ENCODE measurements at regions not wholly inside any gene's neighbourhood (a gene's known extent, or its start where the extent isn't known, plus 50 kb on each side); places are given as distances from the start of the nearest gene placed in this dataset.

GRCh38 chr5:145509336-145510136, 325.6 kb downstream of the PRELID2 start:
- ChIA-PET CTCF (ENCODE audit: low intra/inter-chr PET ratio) (no interaction called here), POLR2A (interaction anchor here (0.6 kb wide), 1 partner anchor 24 kb away, joined by 3 read pairs; no protein-coding TSS in a partner anchor)
- H2AFZ ChIP-seq (ENCODE audit: low read depth, low read length) = no peak overlapping the region
- H3K4me2 ChIP-seq (ENCODE audit: insufficient read depth, low read length) = no peak overlapping the region
- no peak overlapping the region for H3K27ac ChIP-seq (ENCODE audit: extremely low read depth, low read depth, low read length)
- no peak overlapping the region for H3K9ac ChIP-seq (ENCODE audit: insufficient read depth in 1 of 2, low read depth in 2 of 2, low read length in 2 of 2)
- in situ Hi-C loops (cut with MboI) = no loop called here
- H3K4me3 ChIP-seq = no peak overlapping the region
- TF ChIP-seq MAFG (tag; conservative IDR thresholded peaks at IDR 0.05) (peak; percentile 38; the same call in 1 of the 2 replicates), NR2F6 (CRISPR knock-in tag; IDR thresholded peaks at IDR 0.05) (no peak)
- H3K9me1 ChIP-seq (ENCODE audit: control insufficient read depth, insufficient read depth, low read length) = no peaks in the 10 kb centered on the region
- DNase-seq (ENCODE audit: extremely low read depth in 1 of 4, low spot score in 3 of 4) (no peak), FAIRE-seq (no peak), ATAC-seq (no peak)
- BruUV-seq (replicated peaks) = no TSS peak
- WGBS (ENCODE audit: insufficient coverage, low coverage, missing lambda C conversion rate) = 42% methylated on average over 2 of the region's 2 CpGs
- H3K79me2 ChIP-seq (ENCODE audit: control insufficient read depth, insufficient read depth, low read length) = no peaks in the 10 kb centered on the region
- H3K36me3 ChIP-seq (ENCODE audit: control insufficient read depth, insufficient read depth, low read length) = no peaks in the 10 kb centered on the region
- no peaks in the 10 kb centered on the region for H3K9me3 ChIP-seq (replicated peaks; ENCODE audit: control insufficient read depth, insufficient read depth, low read depth, low read length)
- no peaks in the 10 kb centered on the region for H3K27me3 ChIP-seq (ENCODE audit: control insufficient read depth in 2 of 2, insufficient read depth in 2 of 2, low read length in 2 of 2)
- H3K4me1 ChIP-seq (replicated peaks in 1 of 2; ENCODE audit: control insufficient read depth in 2 of 2, insufficient read depth in 2 of 2, low read length in 2 of 2) = no peaks in the 10 kb centered on the region
- intact Hi-C loops (cut with micrococcal nuclease) = no loop called here
- H4K20me1 ChIP-seq (replicated peaks; ENCODE audit: control insufficient read depth, insufficient read depth, low read length) = no peaks in the 10 kb centered on the region

GRCh38 chr5:145506185-145506850, 328.8 kb downstream of the PRELID2 start:
- 0% methylated on average over 3 of the region's 3 CpGs for WGBS (ENCODE audit: insufficient coverage, low coverage, missing lambda C conversion rate)
- no peaks in the 10 kb centered on the region for H3K79me2 ChIP-seq (ENCODE audit: control insufficient read depth, insufficient read depth, low read length)
- no peak overlapping the region for H3K4me3 ChIP-seq
- ChIA-PET POLR2A (no interaction called here), CTCF (ENCODE audit: low intra/inter-chr PET ratio) (no interaction called here)
- BruUV-seq (replicated peaks) = no TSS peak
- no peaks in the 10 kb centered on the region for H3K4me1 ChIP-seq (replicated peaks in 1 of 2; ENCODE audit: control insufficient read depth in 2 of 2, insufficient read depth in 2 of 2, low read length in 2 of 2)
- no peak overlapping the region for H2AFZ ChIP-seq (ENCODE audit: low read depth, low read length)
- in situ Hi-C loops (cut with MboI) = no loop called here
- intact Hi-C loops (cut with micrococcal nuclease) = no loop called here
- no peaks in the 10 kb centered on the region for H3K9me3 ChIP-seq (replicated peaks; ENCODE audit: control insufficient read depth, insufficient read depth, low read depth, low read length)
- no peak overlapping the region for H3K9ac ChIP-seq (ENCODE audit: insufficient read depth in 1 of 2, low read depth in 2 of 2, low read length in 2 of 2)
- no peak overlapping the region for H3K4me2 ChIP-seq (ENCODE audit: insufficient read depth, low read length)
- ATAC-seq (no peak), DNase-seq (ENCODE audit: extremely low read depth in 1 of 4, low spot score in 3 of 4) (no peak), FAIRE-seq (no peak)
- H4K20me1 ChIP-seq (replicated peaks; ENCODE audit: control insufficient read depth, insufficient read depth, low read length) = no peaks in the 10 kb centered on the region
- no peak overlapping the region for H3K27ac ChIP-seq (ENCODE audit: extremely low read depth, low read depth, low read length)
- no peaks in the 10 kb centered on the region for H3K36me3 ChIP-seq (ENCODE audit: control insufficient read depth, insufficient read depth, low read length)
- H3K27me3 ChIP-seq (ENCODE audit: control insufficient read depth in 2 of 2, insufficient read depth in 2 of 2, low read length in 2 of 2) = no peaks in the 10 kb centered on the region
- H3K9me1 ChIP-seq (ENCODE audit: control insufficient read depth, insufficient read depth, low read length) = no peaks in the 10 kb centered on the region
- TF ChIP-seq PURB (CRISPR knock-in tag; IDR thresholded peaks at IDR 0.05; ENCODE audit: low read depth) = no peak
- TF ChIP-seq SP1 (CRISPR knock-in tag; IDR thresholded peaks at IDR 0.05) = no peak
- TF ChIP-seq MLX (CRISPR knock-in tag; conservative IDR thresholded peaks at IDR 0.05) = no peak
- no peak for TF ChIP-seq ZNF707 (CRISPR knock-in tag; conservative IDR thresholded peaks at IDR 0.05)
- no peak for TF ChIP-seq CHAMP1 (IDR thresholded peaks at IDR 0.05)
- no peak for TF ChIP-seq ZNF408 (CRISPR knock-in tag; IDR thresholded peaks at IDR 0.05; ENCODE audit: low read depth)
- no peak for TF ChIP-seq L3MBTL2 (IDR thresholded peaks at IDR 0.05)
- TF ChIP-seq ZNF274 (IDR thresholded peaks at IDR 0.05; ENCODE audit: borderline replicate concordance, low read depth, low read length) = no peak
- TF ChIP-seq CCNT2 (IDR thresholded peaks at IDR 0.05; ENCODE audit: borderline replicate concordance, extremely low read depth, insufficient read length, low read depth, low read length) = no peak

Data from K562 (cell line).